ENCODE measurements at regions not wholly inside any gene's neighbourhood (a gene's known extent, or its start where the extent isn't known, plus 50 kb on each side); places are given as distances from the start of the nearest gene placed in this dataset.
"Not testable (repeated sequence)": the region's sequence is repeated elsewhere in the genome, so short reads cannot be mapped to it uniquely, and the experiment has no call there.

DNA sequence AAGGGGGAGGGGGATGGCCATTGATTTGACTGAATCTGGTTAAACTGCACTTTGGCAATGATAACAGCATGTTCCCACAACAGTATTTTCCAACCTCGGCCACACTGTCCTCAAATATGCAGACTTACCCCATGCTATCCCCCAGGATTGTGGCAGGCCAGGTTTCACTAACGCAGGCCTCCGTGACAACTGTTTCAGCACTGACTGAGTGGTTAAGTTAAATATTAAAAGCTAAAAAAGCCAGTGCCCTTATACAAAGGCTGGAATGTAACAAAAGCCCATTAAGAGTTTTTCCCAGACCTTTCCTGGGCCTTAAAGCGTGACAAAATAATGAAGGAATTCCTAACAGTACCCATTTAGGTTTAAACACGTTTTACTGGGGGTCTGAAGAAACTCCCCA, 202.9 kb downstream of the USP25 start:
- no peak for DNase-seq (ENCODE audit: low read depth in 2 of 2)

DNA sequence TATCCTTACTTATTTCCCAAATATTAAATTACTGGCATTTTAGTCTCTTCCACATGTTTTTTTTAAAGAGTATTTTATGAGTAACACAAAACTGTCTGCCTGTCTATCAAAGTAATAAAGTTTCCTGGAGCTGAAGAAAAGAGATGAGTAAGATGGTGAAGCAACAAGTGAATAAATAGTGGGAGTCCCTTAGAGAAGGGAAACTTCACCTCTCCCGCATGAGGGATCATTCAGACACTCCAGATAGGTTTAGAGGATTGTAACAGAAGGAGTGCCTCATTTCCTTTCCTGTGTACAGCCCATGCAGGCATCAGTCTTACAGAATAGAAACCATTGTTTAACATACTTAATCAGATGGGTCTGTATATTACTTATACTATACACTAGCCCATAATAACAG, 205.7 kb downstream of the USP25 start:
- no peak for DNase-seq (ENCODE audit: low read depth in 2 of 2)

DNA sequence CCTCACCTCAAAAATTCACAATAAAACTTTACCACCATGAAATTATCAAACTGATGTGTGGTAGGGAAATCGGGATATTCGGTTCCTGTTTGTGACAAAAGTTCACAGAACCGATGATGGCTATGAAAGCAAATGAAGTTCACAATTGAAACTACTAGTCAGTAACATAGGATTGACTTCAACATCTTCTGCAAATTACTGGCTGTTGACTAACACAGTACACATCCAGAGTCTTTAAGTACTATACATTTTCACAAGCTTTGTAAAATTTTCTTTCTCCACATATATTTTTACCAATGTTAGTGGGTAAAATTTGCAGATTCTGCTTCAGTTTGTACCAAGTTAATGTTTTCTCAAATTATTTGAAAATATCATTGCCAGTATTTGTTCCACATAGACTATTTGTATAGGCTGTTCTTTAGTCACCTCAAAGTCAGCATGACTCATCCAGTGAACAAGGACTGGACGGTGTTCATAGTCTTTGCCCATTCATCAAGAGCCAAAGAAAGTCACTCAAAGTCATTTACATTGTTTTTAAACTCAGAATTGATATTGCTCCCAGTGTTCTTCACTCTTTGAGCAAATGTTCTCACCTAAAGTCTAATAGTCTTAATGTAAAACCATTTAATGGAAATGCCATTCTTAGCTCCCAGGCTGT, 213.4 kb downstream of the USP25 start:
- DNase-seq (ENCODE audit: low read depth in 2 of 2): no peak

DNA sequence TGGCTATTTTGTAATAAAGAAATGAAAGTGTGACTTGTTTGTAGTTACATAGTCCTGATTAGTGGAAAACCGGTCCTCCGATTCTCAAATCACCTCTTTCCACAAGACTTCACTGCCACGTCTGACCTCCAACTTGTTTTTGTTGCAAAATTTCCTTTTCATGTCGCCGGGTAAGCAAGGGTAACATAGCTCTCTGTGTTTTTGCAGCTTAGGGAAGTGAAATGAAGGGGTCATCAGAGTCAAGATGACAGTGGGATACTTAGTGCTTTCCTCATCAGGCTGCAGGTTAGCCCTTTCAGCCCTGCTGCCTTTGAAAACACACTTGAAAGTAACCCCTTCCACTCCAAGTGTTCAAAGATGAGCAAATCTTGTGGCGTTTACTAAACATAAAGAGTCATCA, 217.9 kb downstream of the USP25 start:
- DNase-seq (ENCODE audit: low read depth in 2 of 2): no peak

DNA sequence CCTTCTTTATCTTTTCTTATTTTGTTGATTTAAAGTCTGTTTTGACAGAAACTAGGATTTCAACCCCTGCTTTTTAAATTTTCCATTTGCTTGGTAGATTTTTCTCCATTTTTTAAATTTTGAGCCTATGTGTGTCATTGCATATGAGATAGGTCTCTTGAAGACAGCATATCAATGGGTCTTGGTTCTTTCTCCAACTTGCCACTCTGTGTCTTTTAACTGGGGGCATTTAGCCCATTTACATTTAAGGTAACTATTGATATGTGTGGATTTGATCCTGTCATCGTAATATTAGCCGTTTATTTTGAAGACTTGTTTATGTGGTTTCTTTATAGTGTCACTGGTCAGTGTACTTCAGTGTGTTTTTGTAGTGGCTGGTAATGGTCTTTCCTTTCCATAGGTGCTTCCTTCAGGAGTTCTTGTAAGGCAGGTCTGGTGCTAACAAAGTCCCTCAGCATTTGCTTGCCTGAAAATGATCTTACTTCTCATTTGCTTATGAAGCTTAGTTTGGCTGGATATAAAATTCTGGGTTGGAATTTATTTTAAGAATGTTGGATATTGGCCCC, 223.9 kb downstream of the USP25 start:
- DNase-seq (ENCODE audit: low read depth in 2 of 2): no peak

DNA sequence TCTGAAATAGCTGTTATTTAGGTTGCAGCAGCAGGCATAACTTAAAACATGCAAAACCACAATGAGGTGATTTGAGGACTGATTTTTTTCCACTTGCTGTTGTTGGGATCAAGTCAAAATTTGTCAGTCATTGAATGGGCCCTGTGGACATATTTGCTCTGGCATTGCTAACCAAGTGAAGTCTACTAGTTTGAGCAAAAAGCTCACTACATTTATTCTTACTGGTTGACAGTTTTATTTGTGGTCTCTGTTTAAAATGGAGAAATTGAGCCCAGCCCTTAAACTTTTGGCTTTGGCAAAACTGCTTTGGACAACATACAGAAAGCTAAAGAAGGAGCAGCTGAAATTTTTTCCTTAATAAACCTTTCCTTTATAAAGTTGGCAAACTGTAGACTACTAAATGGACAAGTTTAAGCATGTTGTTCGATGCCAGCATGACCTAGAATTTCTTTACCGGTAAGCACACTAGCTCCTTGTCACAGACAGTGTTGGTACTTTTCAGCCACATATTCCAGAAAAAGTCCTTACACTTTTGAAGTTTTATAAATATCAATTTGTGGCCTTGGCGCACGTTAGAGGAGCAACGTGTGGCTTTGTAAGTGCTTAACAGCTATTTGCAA, 234.6 kb downstream of the USP25 start:
- peak; percentile 9 to 20 for DNase-seq (ENCODE audit: low read depth in 2 of 2)

DNA sequence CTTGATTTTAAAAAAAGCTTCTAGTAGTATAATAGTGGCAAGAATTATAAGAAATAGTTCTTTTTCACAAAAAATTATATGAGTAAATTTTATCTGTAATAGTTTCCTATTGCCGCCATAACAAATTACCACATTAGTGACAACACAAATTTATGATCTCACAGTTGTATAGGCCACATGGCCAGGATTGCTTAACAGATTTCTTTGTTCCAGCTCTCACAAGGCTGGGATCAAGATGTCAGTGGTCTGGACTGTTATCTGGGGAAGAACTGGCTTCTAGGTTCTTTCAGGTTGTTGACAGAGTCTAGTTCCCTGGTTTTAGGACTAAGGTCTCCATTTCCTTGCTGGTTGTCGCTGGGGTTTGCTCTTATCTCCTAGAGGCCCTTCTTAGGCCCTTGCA, 236.4 kb downstream of the USP25 start:
- no peak for DNase-seq (ENCODE audit: low read depth in 2 of 2)

DNA sequence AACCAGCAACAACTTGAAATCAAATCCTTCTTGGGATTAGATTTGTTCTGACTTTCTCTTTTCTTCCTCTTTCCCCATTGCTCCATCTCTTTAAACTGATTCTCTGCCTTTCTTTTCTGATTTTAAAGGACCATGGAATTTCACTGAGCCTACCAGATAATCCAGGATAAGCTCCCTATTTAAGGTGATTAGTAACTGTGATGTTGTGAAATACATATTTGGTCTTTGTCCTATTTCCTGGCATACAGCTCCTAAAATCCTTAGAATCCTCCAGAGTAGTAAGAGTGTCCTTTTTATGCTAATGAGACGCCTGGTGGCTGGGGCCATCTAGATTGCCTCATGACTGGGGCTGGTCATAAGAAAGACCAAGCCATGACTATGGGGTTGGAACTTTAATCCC, 236.9 kb downstream of the USP25 start:
- DNase-seq (ENCODE audit: low read depth in 2 of 2): no peak

DNA sequence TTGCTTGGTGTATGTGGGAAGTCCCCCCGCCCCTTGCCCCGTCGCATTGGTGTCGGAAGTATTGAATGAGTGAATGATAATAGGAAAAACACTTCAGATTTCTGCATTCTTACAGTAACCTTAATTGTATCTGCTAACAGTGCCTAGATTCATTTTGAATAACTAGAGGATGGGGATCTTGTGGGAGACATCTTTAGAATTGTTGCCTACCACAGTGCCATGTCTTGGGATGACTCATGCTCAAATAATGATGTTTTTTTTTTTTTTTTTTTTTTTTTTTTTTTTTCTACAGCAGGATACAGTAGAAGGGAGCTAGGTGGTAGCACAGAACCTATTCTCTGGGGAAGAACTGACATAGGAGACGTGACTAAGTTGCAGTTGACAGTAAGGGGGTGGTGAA, 237.9 kb downstream of the USP25 start:
- DNase-seq (ENCODE audit: low read depth in 2 of 2): no peak

DNA sequence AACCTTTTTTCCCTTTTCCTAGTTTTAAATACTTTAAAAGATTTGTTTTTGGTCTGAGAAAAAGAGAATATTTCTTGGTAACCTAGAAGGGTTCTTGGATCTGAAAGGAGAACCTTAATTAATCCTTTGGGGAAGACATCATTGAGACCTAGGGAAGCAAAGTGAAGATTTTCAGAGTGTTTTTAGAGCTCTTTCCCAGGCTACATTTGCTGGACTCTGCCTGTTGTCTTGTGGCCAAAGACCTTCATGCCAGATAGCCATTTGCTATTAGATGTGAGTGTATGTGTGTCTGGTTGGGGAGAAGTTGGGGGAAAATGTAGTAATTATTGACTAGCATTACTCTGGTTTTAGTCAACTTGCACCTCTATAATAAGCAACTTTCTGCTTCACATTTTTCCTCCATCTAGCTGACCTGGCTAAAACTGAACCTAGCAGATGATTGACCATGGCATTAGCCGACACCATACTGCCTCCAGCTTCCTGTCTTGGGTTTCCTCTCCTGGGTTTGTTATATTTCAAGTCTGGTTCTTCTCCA, 239.1 kb downstream of the USP25 start:
- no peak for DNase-seq (ENCODE audit: low read depth in 2 of 2)

DNA sequence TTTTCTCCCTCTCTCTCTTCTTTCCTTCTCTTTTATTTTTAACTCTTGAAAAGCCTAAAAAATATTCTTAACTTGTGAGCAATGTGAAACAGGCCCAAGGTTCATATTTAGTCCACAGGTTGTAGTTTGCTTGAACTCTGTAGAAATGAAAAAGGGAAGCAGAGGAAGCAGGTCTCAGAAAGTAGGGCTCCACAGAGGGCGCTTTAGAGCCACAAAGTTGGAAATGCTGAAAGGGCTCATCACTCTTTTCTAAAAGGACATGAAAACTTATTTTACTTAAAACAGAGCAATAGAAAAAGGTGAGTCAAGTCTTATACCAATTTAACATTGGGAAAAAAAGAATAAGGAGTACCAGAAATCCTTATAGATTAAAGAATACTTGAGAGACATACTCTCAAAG, 247.0 kb downstream of the USP25 start:
- DNase-seq (ENCODE audit: low read depth in 2 of 2): no peak

DNA sequence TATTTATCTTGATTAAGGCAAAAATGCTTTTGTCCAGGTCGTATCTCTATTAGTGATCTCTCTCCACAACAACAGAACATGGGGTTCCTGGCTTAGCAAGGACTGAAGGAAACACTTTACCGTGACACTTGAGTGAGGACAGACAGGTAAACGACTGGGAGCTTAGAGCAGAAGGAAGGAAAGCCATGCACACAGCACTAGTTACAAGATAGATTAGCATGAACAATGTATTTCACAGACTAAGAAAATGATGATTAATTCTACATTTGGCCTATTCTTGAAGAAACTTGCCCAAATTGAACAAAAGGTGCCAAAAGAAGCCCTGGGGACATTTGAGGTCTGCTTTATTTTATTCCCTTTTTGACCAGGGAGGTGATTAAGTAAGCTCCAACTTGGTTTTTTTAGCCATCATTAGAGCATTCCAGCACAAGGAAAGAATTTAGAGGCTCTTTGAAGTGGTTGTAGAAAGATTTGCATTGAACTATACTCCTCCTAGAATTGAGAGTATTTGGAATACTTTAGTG, 248.5 kb downstream of the USP25 start:
- DNase-seq (ENCODE audit: low read depth in 2 of 2): peak; percentile 63 to 69

DNA sequence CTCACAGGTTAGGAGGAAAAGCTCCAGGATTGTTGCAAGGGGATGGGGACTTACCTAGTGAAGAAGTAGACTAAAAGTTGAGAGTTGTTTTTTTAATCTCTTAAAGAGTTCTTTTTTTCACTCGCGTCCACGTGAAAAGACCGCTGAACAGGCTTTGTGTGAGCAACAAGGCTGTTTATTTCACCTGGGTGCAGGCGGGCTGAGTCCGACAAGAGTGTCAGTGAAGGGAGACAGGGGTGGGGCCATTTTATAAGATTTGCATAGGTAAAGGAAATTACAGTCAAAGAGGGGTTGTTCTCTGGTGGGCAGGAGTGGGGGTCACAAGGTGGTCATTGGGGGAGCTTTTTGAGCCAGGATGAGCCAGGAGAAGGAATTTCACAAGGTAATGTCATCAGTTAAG, 249.7 kb downstream of the USP25 start:
- DNase-seq (ENCODE audit: low read depth in 2 of 2): not testable (repeated sequence)

DNA sequence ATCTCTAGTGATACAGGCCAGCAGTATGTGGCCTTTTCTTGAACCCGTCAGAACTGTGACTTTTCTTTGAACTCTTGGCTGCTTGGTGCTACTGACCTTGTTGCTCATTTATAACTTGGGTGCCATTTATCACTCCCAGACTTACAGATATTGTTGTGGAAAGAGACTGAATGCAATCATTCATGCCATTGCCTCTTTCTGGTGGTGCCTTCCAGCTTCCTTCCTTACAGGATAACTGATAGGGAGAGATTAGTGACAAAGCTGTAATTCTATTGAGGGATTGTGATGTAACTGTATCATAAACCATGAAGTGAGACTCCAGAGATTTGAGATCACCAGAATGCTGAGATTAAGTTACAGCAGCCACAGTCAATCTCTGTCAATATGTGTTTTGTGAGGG, 256.5 kb downstream of the USP25 start:
- no peak for DNase-seq (ENCODE audit: low read depth in 2 of 2)

DNA sequence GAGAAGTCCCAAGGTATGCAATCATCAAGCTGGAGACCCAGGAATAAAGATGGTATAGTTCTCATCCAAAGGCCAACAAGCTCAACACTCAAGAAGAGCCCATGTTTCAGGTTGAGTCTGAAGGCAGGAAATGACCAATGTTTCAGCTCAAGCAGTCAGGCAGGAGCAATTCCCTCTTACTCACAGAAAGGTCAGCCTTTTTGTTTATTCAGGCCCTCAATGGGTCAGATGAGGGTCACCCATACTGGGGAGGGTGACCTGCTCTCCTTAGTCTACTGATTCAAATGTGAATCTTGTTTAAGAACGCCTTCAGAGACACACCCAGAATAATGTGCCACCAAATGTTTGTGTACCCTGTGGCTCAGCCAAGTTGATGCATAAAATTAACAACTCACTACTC, 262.4 kb downstream of the USP25 start:
- DNase-seq (ENCODE audit: low read depth in 2 of 2): no peak

DNA sequence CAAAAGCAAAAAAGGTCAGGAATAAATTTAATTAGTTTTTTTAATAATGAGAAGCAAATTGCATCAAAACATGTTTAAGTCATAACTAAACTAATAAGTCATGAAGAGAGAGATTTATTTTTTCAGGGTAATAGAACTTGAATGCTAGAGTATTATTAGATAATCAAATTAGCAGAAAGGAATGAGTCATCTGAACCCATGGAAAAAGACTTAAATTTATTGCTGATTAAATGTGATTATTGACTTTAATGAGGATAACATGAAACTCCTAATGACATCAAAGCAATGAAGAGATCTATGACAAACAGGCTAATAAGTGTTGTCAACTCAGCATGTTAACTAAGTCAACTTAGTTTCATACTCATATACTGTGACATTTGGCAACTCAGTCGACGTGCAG, 264.2 kb downstream of the USP25 start:
- no peak for DNase-seq (ENCODE audit: low read depth in 2 of 2)

DNA sequence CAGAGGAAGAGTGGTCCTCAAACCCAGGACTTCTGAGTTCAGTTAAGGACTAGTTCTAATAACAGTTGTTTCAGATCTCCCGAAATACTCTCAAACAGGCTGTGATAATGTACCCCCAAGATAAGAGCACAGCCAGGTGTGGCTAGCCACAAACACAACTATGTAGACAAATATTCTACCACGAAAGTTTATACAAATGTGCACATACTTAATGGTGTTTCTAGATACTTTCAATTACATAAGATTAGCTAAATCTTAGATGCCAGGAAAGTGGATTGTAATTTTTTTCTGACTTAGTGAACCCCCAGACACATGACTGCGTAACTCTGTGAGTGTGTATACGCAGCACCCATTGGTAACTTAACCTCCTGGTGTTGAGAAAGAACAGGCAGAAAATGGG, 270.0 kb downstream of the USP25 start:
- no peak for DNase-seq (ENCODE audit: low read depth in 2 of 2)

DNA sequence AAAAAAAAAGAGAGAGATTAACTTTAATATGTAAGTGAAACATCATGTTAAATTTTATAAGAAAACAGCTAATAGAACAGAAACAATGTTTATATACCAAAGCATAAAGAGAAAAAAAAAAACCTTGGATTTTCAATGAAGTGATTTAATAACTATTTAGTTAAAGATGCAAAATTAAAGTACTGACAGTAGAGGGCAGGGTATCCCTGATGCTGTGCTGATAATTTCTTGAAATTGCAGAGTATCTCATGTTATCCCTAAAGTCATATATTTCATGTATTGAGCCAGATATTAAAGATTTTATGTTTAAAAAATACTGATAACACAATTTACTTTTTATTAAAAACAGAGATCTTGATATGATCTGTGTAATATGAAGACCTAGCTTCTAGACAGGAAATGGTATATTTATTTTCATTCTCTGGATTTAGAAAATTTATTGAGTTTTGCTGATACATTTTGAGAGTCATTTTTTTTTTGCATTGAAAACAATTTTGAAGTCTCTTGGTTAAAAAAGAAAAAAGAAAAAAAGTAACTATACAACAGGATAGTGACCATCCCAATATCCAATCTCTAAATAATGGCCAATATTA, 273.2 kb downstream of the USP25 start:
- DNase-seq (ENCODE audit: low read depth in 2 of 2): no peak

DNA sequence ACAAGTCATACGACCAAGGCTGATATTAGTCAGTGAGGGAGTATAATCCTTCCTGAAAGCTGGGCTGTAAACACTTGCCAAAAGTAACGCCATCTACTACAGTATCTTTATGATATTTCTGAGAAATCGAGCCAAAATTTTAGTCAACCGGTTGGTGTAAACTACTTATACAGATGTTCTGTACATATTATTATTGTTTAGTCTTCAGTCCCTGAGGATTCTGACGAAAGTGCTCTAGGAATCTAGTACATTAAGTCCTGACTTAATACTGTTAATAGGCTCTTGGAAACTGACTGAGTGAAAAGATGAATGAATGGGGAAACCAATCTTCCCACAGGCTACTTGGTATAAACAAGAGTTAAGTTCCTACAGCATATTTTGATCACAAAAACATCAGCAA, 274.3 kb downstream of the USP25 start:
- DNase-seq (ENCODE audit: low read depth in 2 of 2): peak in 1 of 2 experiments; percentile 1

DNA sequence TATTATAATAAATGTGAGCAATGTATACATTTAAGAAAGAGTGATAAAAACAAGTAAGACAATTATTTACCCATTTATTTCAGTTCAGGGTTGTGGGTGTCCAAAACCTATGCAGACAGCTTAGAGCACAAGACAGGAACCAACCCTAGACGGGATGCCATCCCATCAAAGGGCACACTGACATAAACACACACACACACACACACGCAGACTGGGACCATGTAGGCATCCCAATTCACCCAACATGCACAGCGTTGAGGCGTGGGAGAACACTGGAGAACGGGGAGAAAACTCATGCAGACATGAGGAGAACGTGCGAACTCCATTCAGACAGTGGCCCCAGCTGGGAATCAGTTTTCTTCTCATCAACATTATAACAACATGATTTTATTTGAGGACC, 274.7 kb downstream of the USP25 start:
- no peak for DNase-seq (ENCODE audit: low read depth in 2 of 2)

DNA sequence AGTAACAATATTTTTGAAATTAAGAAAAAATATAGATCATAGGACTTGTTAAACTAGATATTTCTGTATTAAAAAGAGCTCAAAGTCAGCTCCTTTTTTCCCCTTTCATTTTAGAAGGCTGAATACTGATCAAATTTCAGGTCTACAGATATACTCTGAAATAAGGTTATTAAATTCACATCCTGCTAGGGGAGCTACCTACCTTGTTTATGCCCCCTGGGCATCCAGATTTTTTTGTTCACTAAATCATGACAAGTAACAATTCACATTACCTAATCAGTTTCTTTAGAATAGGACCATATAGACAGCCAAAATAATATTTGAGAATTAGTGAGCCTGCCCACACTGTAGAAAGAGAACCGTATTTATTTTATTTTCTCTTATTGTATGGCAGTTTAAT, 276.2 kb downstream of the USP25 start:
- DNase-seq (ENCODE audit: low read depth in 2 of 2): no peak

DNA sequence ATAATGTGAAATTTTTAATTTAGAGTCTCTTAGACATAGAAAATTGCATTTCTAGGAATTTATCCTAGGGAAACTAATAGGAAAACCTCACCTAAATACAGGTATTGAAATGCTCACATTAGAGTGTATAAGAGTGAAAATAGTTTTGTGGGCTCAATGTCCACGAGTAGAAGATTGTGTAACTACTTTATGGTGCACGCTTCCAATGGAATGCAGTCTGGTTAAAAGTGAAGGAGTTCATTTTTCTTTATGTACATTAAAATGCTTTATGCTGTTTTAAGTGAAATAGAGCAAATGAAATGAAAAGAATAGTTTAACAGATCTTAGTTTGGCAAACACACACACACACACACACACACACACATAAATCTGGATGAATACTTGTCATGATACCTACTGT, 278.2 kb downstream of the USP25 start:
- peak in 1 of 2 experiments; percentile 21 for DNase-seq (ENCODE audit: low read depth in 2 of 2)

DNA sequence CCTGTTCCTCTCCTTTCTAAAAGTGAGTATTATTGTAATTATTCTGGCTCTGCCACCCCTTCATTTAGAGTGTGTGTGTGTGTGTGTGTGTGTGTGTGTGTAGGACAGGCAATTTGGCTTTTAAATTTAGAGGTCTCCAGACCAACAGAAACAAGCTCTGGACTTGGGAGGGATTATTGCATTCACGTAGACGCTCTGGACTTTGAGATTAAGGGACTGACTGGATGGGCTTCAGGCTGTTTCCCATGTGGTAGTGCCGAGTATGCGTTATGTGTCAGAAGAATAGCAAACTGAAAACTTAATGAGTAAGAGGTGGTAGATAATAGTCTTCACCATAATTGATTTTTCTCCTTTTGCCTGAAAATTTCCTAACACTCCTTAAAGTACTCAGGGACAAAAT, 281.9 kb downstream of the USP25 start:
- no peak for DNase-seq (ENCODE audit: low read depth in 2 of 2)

Measured in fibroblast of skin of left biceps (primary cell).